SHP77 treated with DMSO at 0.1 percent for 48 hours (cell line): ENCODE measurements at regions not wholly inside any gene's neighbourhood (a gene's known extent, or its start where the extent isn't known, plus 50 kb on each side); places are given as distances from the start of the nearest gene placed in this dataset.

Source experiments
- DNase-seq: peaks from one replicate; lab custom pipeline; 2025; lab: John Stamatoyannopoulos, UW

- DNase-seq, result no peak
These were observed 159.1 kb downstream of the DLEU7 start for GRCh38 chr13:50684366-50684765.

GRCh38 chr13:50685491-50685890, 158.0 kb downstream of the DLEU7 start:
- DNase-seq, result peak; percentile 11

GRCh38 chr13:50685956-50686355, 157.5 kb downstream of the DLEU7 start:
- DNase-seq, result no peak

- DNase-seq, result no peak
These were observed 156.9 kb downstream of the DLEU7 start for GRCh38 chr13:50686551-50686950.

- no peak for DNase-seq
These were observed 155.9 kb downstream of the DLEU7 start for GRCh38 chr13:50687545-50687944.

GRCh38 chr13:50690006-50690405, 153.5 kb downstream of the DLEU7 start:
- no peak for DNase-seq

GRCh38 chr13:50691176-50691680, 152.3 kb downstream of the DLEU7 start:
- peak; percentile 17 for DNase-seq

- peak; percentile 17 for DNase-seq
These were observed 151.7 kb downstream of the DLEU7 start for GRCh38 chr13:50691681-50692263.

GRCh38 chr13:50692396-50692915, 151.0 kb downstream of the DLEU7 start:
- no peak for DNase-seq

GRCh38 chr13:50693727-50694126, 149.8 kb downstream of the DLEU7 start:
- DNase-seq, result no peak

GRCh38 chr13:50697746-50698539, 145.5 kb downstream of the DLEU7 start:
- no peak for DNase-seq

- DNase-seq, result no peak
These were observed 143.4 kb downstream of the DLEU7 start for GRCh38 chr13:50699874-50700663.

- DNase-seq, result no peak
These were observed 142.7 kb downstream of the DLEU7 start for GRCh38 chr13:50700664-50701305.

GRCh38 chr13:50701469-50701868, 142.0 kb downstream of the DLEU7 start:
- no peak for DNase-seq

- DNase-seq, result no peak
These were observed 137.0 kb downstream of the DLEU7 start for GRCh38 chr13:50706505-50706904.

- DNase-seq, result no peak
These were observed 135.9 kb downstream of the DLEU7 start for GRCh38 chr13:50707628-50708027.

GRCh38 chr13:50708461-50708860, 135.0 kb downstream of the DLEU7 start:
- DNase-seq, result no peak

- no peak for DNase-seq
These were observed 134.4 kb downstream of the DLEU7 start for GRCh38 chr13:50709058-50709457.

GRCh38 chr13:50711131-50711815, 132.2 kb downstream of the DLEU7 start:
- no peak for DNase-seq

- no peak for DNase-seq
These were observed 131.5 kb downstream of the DLEU7 start for GRCh38 chr13:50711996-50712395.

GRCh38 chr13:50712456-50712855, 131.0 kb downstream of the DLEU7 start:
- no peak for DNase-seq
